Liver (tissue), 7 donors: ENCODE measurements at regions not wholly inside any gene's neighbourhood (a gene's known extent, or its start where the extent isn't known, plus 50 kb on each side); places are given as distances from the start of the nearest gene placed in this dataset.
"Not testable (repeated sequence)": the region's sequence is repeated elsewhere in the genome, so short reads cannot be mapped to it uniquely, and the experiment has no call there.

Source experiments
- DNase-seq: peaks from one replicate; pipeline ENCODE4 v3.0.0-alpha.2; 2017; ENCODE audit warnings: low spot score
- H3K27ac ChIP-seq, 2 donors: one replicate each; pipeline ENCODE4 v1.7.0; 2013; ENCODE audit warnings: inconsistent platforms in 2 of 2, low read length in 2 of 2, control low read depth in 1 of 2, low read depth in 1 of 2, mild to moderate bottlenecking in 1 of 2
- H3K27me3 ChIP-seq, 4 donors: one replicate each; pipeline versions ENCODE4 v1.6.1 to v1.7.0; 2013; ENCODE audit warnings: low read length in 3 of 4, inconsistent platforms in 1 of 4, mild to moderate bottlenecking in 1 of 4, moderate library complexity in 1 of 4; ENCODE audit not compliant: control insufficient read depth in 4 of 4, insufficient read depth in 4 of 4
- H3K36me3 ChIP-seq, 4 donors: one replicate each; pipeline versions ENCODE4 v1.6.1 to v1.7.0; 2013; ENCODE audit warnings: low read length in 3 of 4, mild to moderate bottlenecking in 3 of 4, low read depth in 1 of 4, moderate library complexity in 1 of 4; ENCODE audit not compliant: control insufficient read depth in 4 of 4, insufficient read depth in 3 of 4
- H3K4me1 ChIP-seq, 4 donors: one replicate each; pipeline versions ENCODE4 v1.6.1 to v1.7.0; 2013; ENCODE audit warnings: low read length in 3 of 4, mild to moderate bottlenecking in 3 of 4, moderate library complexity in 1 of 4; ENCODE audit not compliant: control insufficient read depth in 4 of 4, insufficient read depth in 4 of 4
- H3K4me3 ChIP-seq, 3 donors: one replicate each; pipeline versions ENCODE4 v1.6.1 to v1.7.0; 2013; ENCODE audit warnings: low read length in 3 of 3, control low read depth in 1 of 3, low read depth in 1 of 3, mild to moderate bottlenecking in 1 of 3
- H3K9ac ChIP-seq, 2 donors: one replicate each; pipeline ENCODE4 v1.7.0; 2013; ENCODE audit warnings: low read length in 2 of 2, mild to moderate bottlenecking in 2 of 2, moderate library complexity in 2 of 2, control low read depth in 1 of 2, low read depth in 1 of 2
- H3K9me3 ChIP-seq, 4 donors: one replicate each; pipeline versions ENCODE4 v1.6.1 to v1.7.0; 2013; ENCODE audit warnings: low read length in 3 of 4; ENCODE audit not compliant: control insufficient read depth in 4 of 4
- EGR1 ChIP-seq, 2 donors: IDR thresholded peaks; 2 replicates each; pipeline ENCODE4 v1.6.1; 2016 to 2018; ENCODE audit warnings: antibody characterized with exemption in 2 of 2, low read depth in 2 of 2
- FOXA1 ChIP-seq: IDR thresholded peaks from 2 replicates; pipeline ENCODE4 v1.6.1; 2016; ENCODE audit warnings: antibody characterized with exemption
- FOXA2 ChIP-seq: IDR thresholded peaks from 2 replicates; pipeline ENCODE4 v1.6.1; 2016; ENCODE audit warnings: antibody characterized with exemption
- GABPA ChIP-seq, 2 donors: IDR thresholded peaks in 1 of 2; conservative IDR thresholded peaks in 1 of 2; 2 replicates each; pipeline ENCODE4 v1.6.1; 2016; ENCODE audit warnings: antibody characterized with exemption in 2 of 2, mild to moderate bottlenecking in 1 of 2, moderate library complexity in 1 of 2
- HNF4A ChIP-seq, 2 donors: conservative IDR thresholded peaks; 2 replicates each; pipeline ENCODE4 v1.6.1; 2016; ENCODE audit warnings: antibody characterized with exemption in 2 of 2, mild to moderate bottlenecking in 2 of 2
- HNF4G ChIP-seq: IDR thresholded peaks from 2 replicates; pipeline ENCODE4 v1.6.1; 2016; ENCODE audit warnings: antibody characterized with exemption
- JUND ChIP-seq, 2 donors: IDR thresholded peaks; 2 replicates each; pipeline ENCODE4 v1.6.1; 2016; ENCODE audit warnings: antibody characterized with exemption in 2 of 2
- RAD21 ChIP-seq, 2 donors: IDR thresholded peaks; 2 replicates each; pipeline ENCODE4 v1.6.1; 2016; ENCODE audit warnings: antibody characterized with exemption in 2 of 2, mild to moderate bottlenecking in 2 of 2
- YY1 ChIP-seq: IDR thresholded peaks from 2 replicates; pipeline ENCODE4 v1.6.1; 2016; ENCODE audit warnings: antibody characterized with exemption, mild to moderate bottlenecking
- WGBS: extraction: QIAGEN DNeasy Blood & Tissue Kit; methylation state at CpG from one replicate; pipeline ENCODE4 v1.1.7; 2013; 5-methylcytosine and 5-hydroxymethylcytosine counted together
- TF ChIP-seq, protein P1 (sequence below): IDR thresholded peaks from 2 replicates; pipeline ENCODE4 v1.6.1; 2016; ENCODE audit warnings: antibody characterized with exemption
- TF ChIP-seq, protein P2 (sequence below): IDR thresholded peaks from 2 replicates; pipeline ENCODE4 v1.6.1; 2016; ENCODE audit warnings: antibody characterized with exemption, mild to moderate bottlenecking
- TF ChIP-seq, protein P3 (sequence below): IDR thresholded peaks from 2 replicates; pipeline ENCODE4 v1.6.1; 2016; ENCODE audit warnings: antibody characterized with exemption
- donor health status: healthy.
- donor health status: healthy.
- donor health status: healthy.
- donor health status: healthy.

DNA sequence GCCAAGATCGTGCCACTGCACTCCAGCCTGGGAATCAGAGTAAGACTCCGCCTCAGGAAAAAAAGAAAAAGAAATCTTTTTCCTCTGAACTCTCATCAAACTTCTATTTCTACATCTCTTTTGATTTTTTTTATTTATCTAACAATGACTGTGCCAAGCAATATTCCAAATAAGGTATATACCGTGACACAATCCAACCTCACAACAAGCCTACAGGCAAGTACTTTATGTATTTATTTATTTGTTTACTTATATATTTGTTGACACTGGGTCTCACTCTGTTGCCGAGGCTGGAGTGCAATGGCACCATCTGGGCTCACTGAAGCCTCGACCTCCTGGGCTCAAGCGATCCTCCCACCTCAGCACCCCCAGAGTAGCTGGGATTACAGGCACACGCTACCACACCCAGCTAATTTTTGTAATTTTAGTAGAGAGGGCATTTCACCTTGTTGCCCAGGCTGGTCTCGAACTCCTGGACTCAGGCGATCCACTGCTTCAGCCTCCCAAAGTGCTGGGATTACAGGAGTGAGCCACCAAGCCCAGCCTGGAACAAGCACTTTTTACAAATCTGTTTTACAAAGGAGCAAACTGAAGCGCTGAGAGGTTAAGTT lies 94.9 kb upstream of the CHD2 start:
- Histone ChIP-seq H3K4me1 (peaks cover 0 to 18% (median 7%) of the 10 kb centered on the region in 4 donors), H3K9ac (peak overlapping the region in 1 of 2 donors; percentile 60), H3K27ac (peak overlapping the region; percentile 89 to 97)

DNA sequence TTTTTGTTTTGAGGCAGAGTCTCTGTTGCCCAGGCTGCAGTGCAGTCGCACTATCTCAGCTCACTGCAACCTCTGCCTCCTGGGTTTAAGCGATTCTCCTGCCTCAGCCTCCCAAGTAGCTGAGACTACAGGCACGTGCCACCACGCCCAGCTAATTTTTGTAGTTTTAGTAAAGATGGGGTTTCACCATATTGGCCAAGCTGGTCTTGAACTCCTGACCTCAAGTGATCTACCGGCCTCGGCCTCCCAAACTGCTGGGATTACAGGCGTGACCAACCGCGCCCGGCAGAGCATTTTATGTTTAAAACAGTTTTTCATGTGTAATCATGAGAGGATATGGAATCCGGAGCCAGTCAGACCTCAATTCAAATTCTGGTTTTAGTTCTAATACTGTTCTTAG lies 94.0 kb upstream of the CHD2 start:
- WGBS = 95% methylated on average over 11 of the region's 11 CpGs
- not testable (repeated sequence) for H3K9ac ChIP-seq

More for the DNA sequence above, 94.9 kb upstream of the CHD2 start:
- Histone ChIP-seq H3K9me3 (no peaks in the 10 kb centered on the region), H3K27me3 (no peaks in the 10 kb centered on the region), H3K4me3 (no peak overlapping the region), H3K36me3 (no peaks in the 10 kb centered on the region)
- 77% methylated on average over 10 of the region's 10 CpGs for WGBS
- no peak for DNase-seq
- TF ChIP-seq HNF4G (no peak), EGR1 (IDR thresholded peaks at IDR 0.05; ENCODE audit: low read depth in 2 of 2) (no peak), GABPA (IDR thresholded peaks at IDR 0.05 in 1 of 2, conservative IDR thresholded peaks at IDR 0.05 in 1 of 2) (no peak), JUND (IDR thresholded peaks at IDR 0.05) (no peak), FOXA1 (no peak), YY1 (no peak), HNF4A (conservative IDR thresholded peaks at IDR 0.05) (no peak), RAD21 (IDR thresholded peaks at IDR 0.05) (no peak), FOXA2 (no peak)
- TF ChIP-seq, protein P1, sequence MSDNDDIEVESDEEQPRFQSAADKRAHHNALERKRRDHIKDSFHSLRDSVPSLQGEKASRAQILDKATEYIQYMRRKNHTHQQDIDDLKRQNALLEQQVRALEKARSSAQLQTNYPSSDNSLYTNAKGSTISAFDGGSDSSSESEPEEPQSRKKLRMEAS = no peak
- TF ChIP-seq, protein P2, sequence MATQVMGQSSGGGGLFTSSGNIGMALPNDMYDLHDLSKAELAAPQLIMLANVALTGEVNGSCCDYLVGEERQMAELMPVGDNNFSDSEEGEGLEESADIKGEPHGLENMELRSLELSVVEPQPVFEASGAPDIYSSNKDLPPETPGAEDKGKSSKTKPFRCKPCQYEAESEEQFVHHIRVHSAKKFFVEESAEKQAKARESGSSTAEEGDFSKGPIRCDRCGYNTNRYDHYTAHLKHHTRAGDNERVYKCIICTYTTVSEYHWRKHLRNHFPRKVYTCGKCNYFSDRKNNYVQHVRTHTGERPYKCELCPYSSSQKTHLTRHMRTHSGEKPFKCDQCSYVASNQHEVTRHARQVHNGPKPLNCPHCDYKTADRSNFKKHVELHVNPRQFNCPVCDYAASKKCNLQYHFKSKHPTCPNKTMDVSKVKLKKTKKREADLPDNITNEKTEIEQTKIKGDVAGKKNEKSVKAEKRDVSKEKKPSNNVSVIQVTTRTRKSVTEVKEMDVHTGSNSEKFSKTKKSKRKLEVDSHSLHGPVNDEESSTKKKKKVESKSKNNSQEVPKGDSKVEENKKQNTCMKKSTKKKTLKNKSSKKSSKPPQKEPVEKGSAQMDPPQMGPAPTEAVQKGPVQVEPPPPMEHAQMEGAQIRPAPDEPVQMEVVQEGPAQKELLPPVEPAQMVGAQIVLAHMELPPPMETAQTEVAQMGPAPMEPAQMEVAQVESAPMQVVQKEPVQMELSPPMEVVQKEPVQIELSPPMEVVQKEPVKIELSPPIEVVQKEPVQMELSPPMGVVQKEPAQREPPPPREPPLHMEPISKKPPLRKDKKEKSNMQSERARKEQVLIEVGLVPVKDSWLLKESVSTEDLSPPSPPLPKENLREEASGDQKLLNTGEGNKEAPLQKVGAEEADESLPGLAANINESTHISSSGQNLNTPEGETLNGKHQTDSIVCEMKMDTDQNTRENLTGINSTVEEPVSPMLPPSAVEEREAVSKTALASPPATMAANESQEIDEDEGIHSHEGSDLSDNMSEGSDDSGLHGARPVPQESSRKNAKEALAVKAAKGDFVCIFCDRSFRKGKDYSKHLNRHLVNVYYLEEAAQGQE = no peak

DNA sequence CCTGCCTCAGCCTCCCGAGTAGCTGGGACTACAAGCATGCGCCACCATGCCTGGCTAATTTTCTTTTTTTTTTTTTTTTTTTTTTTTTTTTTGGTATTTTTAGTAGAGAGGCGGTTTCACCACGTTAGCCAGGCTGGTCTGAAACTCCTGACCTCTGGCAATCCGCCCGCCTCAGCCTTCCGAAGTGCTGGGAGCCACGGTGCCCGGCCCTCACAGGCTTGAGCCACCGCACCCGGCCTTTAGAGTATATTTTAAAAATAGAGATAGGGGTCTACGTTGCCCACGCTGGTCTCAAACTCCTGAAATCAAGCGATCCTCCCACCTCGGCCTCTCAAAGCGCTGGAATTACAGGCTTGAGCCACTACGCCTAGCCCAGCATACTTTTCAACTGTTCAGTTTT lies 93.4 kb upstream of the CHD2 start:
- 49% methylated on average over 17 of the region's 17 CpGs for WGBS
- peaks cover 2 to 28% (median 14%) of the 10 kb centered on the region in 4 donors for H3K4me1 ChIP-seq
- H3K36me3 ChIP-seq = no peaks in the 10 kb centered on the region
- no peaks in the 10 kb centered on the region for H3K9me3 ChIP-seq
- no peak for DNase-seq
- H3K27me3 ChIP-seq = no peaks in the 10 kb centered on the region
- H3K4me3 ChIP-seq = no peak overlapping the region
- H3K27ac ChIP-seq = peak overlapping the region; percentile 88 to 100
- no peak overlapping the region for H3K9ac ChIP-seq
- TF ChIP-seq, protein P3, sequence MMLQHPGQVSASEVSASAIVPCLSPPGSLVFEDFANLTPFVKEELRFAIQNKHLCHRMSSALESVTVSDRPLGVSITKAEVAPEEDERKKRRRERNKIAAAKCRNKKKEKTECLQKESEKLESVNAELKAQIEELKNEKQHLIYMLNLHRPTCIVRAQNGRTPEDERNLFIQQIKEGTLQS = no peak
- TF ChIP-seq YY1 = peak; percentile 57

More for the DNA sequence above, 94.0 kb upstream of the CHD2 start:
- H3K4me1 ChIP-seq = peaks cover 2 to 28% (median 14%) of the 10 kb centered on the region in 4 donors
- not testable (repeated sequence) for H3K36me3 ChIP-seq, H3K4me3 ChIP-seq, H3K27me3 ChIP-seq, H3K9me3 ChIP-seq, DNase-seq
- peak overlapping the region in 1 of 2 donors; percentile 100 for H3K27ac ChIP-seq
